Mesodermal cell (in vitro differentiated cells): ENCODE measurements at regions not wholly inside any gene's neighbourhood (a gene's known extent, or its start where the extent isn't known, plus 50 kb on each side); places are given as distances from the start of the nearest gene placed in this dataset.

Source experiments
- H3K27ac ChIP-seq: 2 replicates; pipeline ENCODE4 v1.7.0; 2013; ENCODE audit warnings: mild to moderate bottlenecking, low read depth, low read length, moderate library complexity; ENCODE audit not compliant: severe bottlenecking
- H3K36me3 ChIP-seq: 2 replicates; pipeline ENCODE4 v1.7.1; 2013; ENCODE audit warnings: mild to moderate bottlenecking, low read length, moderate library complexity; ENCODE audit not compliant: control insufficient read depth, insufficient read depth
- H3K4me1 ChIP-seq: one replicate; pipeline ENCODE4 v1.7.1; 2013; ENCODE audit warnings: mild to moderate bottlenecking, low read length; ENCODE audit not compliant: insufficient read depth, control insufficient read depth, poor library complexity, severe bottlenecking
- H3K4me3 ChIP-seq: 2 replicates; pipeline ENCODE4 v1.7.0; 2013; ENCODE audit warnings: low read length, control low read depth, mild to moderate bottlenecking; ENCODE audit not compliant: insufficient read depth, poor library complexity, severe bottlenecking; ENCODE audit errors: extremely low read depth
- H3K9me3 ChIP-seq: 2 replicates; pipeline ENCODE4 v1.7.1; 2013; ENCODE audit warnings: mild to moderate bottlenecking, low read length, moderate library complexity; ENCODE audit not compliant: control insufficient read depth
- WGBS, 2 experiments: methylation state at CpG; one replicate each; pipeline ENCODE4 v1.1.5; 2013; ENCODE audit warnings: missing lambda C conversion rate in 2 of 2; ENCODE audit not compliant: insufficient coverage in 2 of 2; 5-methylcytosine and 5-hydroxymethylcytosine counted together

- Histone ChIP-seq H3K36me3 (no peaks in the 10 kb centered on the region), H3K4me3 (no peak overlapping the region), H3K27ac (no peak overlapping the region), H3K9me3 (no peaks in the 10 kb centered on the region), H3K4me1 (no peaks in the 10 kb centered on the region)
- WGBS, 2 experiments: no CpG with 5 or more reads among the region's 2 CpGs
Observed at GRCh38 chr18:22624176-22624575, 206.5 kb upstream of the CTAGE1 start.

- no peak overlapping the region for H3K4me3 ChIP-seq
- no peaks in the 10 kb centered on the region for H3K36me3 ChIP-seq
- H3K4me1 ChIP-seq: no peaks in the 10 kb centered on the region
- no peak overlapping the region for H3K27ac ChIP-seq
- no CpG with 5 or more reads among the region's 2 CpGs for WGBS, 2 experiments
- no peaks in the 10 kb centered on the region for H3K9me3 ChIP-seq
Observed at GRCh38 chr18:22625406-22625805, 207.7 kb upstream of the CTAGE1 start.

- H3K36me3 ChIP-seq: no peaks in the 10 kb centered on the region
- no peak overlapping the region for H3K27ac ChIP-seq
- 78 to 100% methylated on average over 1 of the region's 3 CpGs for WGBS, 2 experiments
- no peaks in the 10 kb centered on the region for H3K9me3 ChIP-seq
- H3K4me1 ChIP-seq: no peaks in the 10 kb centered on the region
- H3K4me3 ChIP-seq: no peak overlapping the region
Observed at GRCh38 chr18:22626771-22627170, 209.1 kb upstream of the CTAGE1 start.

GRCh38 chr18:22627506-22627905 lies 209.8 kb upstream of the CTAGE1 start:
- Histone ChIP-seq H3K36me3 (no peaks in the 10 kb centered on the region), H3K27ac (no peak overlapping the region), H3K4me3 (no peak overlapping the region), H3K4me1 (no peaks in the 10 kb centered on the region), H3K9me3 (no peaks in the 10 kb centered on the region)
- WGBS, 2 experiments: no CpG with 5 or more reads among the region's 1 CpG

- H3K4me1 ChIP-seq: no peaks in the 10 kb centered on the region
- WGBS, 2 experiments: 93 to 95% methylated on average over 7 to 11 of the region's 14 CpGs
- no peaks in the 10 kb centered on the region for H3K36me3 ChIP-seq
- no peak overlapping the region for H3K27ac ChIP-seq
- no peak overlapping the region for H3K4me3 ChIP-seq
- no peaks in the 10 kb centered on the region for H3K9me3 ChIP-seq
Observed at GRCh38 chr18:22628795-22629510, 211.2 kb upstream of the CTAGE1 start.

- H3K36me3 ChIP-seq: no peaks in the 10 kb centered on the region
- no peaks in the 10 kb centered on the region for H3K9me3 ChIP-seq
- no CpG with 5 or more reads among the region's 2 CpGs for WGBS, 2 experiments
- no peaks in the 10 kb centered on the region for H3K4me1 ChIP-seq
- no peak overlapping the region for H3K4me3 ChIP-seq
- H3K27ac ChIP-seq: no peak overlapping the region
Observed at GRCh38 chr18:22630980-22631379, 213.3 kb upstream of the CTAGE1 start.

GRCh38 chr18:22632191-22632590 lies 214.5 kb upstream of the CTAGE1 start:
- no peak overlapping the region for H3K27ac ChIP-seq
- 80 to 85% methylated on average over 1 to 3 of the region's 4 CpGs for WGBS, 2 experiments
- H3K36me3 ChIP-seq: no peaks in the 10 kb centered on the region
- H3K9me3 ChIP-seq: no peaks in the 10 kb centered on the region
- no peak overlapping the region for H3K4me3 ChIP-seq
- H3K4me1 ChIP-seq: no peaks in the 10 kb centered on the region

GRCh38 chr18:22634464-22634863 lies 216.7 kb upstream of the CTAGE1 start:
- 80% methylated on average over 1 to 3 of the region's 3 CpGs for WGBS, 2 experiments
- Histone ChIP-seq H3K4me1 (no peaks in the 10 kb centered on the region), H3K36me3 (no peaks in the 10 kb centered on the region), H3K4me3 (no peak overlapping the region), H3K27ac (no peak overlapping the region), H3K9me3 (no peaks in the 10 kb centered on the region)

- WGBS, 2 experiments: 94% methylated on average over 1 of the region's 1 CpG; no CpG with 5 or more reads in 1 of the 2 experiments
- Histone ChIP-seq H3K27ac (no peak overlapping the region), H3K4me3 (no peak overlapping the region), H3K4me1 (no peaks in the 10 kb centered on the region), H3K9me3 (no peaks in the 10 kb centered on the region), H3K36me3 (no peaks in the 10 kb centered on the region)
Observed at GRCh38 chr18:22637787-22638186, 220.1 kb upstream of the CTAGE1 start.

GRCh38 chr18:22639026-22639463 lies 221.3 kb upstream of the CTAGE1 start:
- 67 to 75% methylated on average over 1 to 2 of the region's 2 CpGs for WGBS, 2 experiments

GRCh38 chr18:22639561-22639960 lies 221.8 kb upstream of the CTAGE1 start:
- H3K27ac ChIP-seq: no peak overlapping the region
- no peak overlapping the region for H3K4me3 ChIP-seq
- WGBS, 2 experiments: 92 to 100% methylated on average over 1 to 2 of the region's 10 CpGs
- H3K4me1 ChIP-seq: no peaks in the 10 kb centered on the region
- H3K36me3 ChIP-seq: no peaks in the 10 kb centered on the region
- H3K9me3 ChIP-seq: no peaks in the 10 kb centered on the region

More at GRCh38 chr18:22639026-22639463, 221.3 kb upstream of the CTAGE1 start:
- Histone ChIP-seq H3K27ac (no peak overlapping the region), H3K4me3 (no peak overlapping the region), H3K9me3 (no peaks in the 10 kb centered on the region), H3K36me3 (no peaks in the 10 kb centered on the region), H3K4me1 (no peaks in the 10 kb centered on the region)
